ENCODE measurements at regions not wholly inside any gene's neighbourhood (a gene's known extent, or its start where the extent isn't known, plus 50 kb on each side); places are given as distances from the start of the nearest gene placed in this dataset.

- TF ChIP-seq TCF12 (IDR thresholded peaks at IDR 0.05; ENCODE audit: low read depth, low read length) (no peak), ZNF24 (IDR thresholded peaks at IDR 0.05) (no peak), CEBPB (IDR thresholded peaks at IDR 0.05; ENCODE audit: borderline replicate concordance in 1 of 2, low read depth in 2 of 2, low read length in 2 of 2) (no peak), POLR2A (IDR thresholded peaks at IDR 0.05; ENCODE audit: low read depth, low read length) (no peak), RELB (IDR thresholded peaks at IDR 0.05; ENCODE audit: low read depth) (no peak), SREBF1 (IDR thresholded peaks at IDR 0.05; ENCODE audit: low read length) (no peak), KDM1A (IDR thresholded peaks at IDR 0.05; ENCODE audit: borderline replicate concordance) (no peak)
Measured at GRCh38 chr2:2530334-2530733, 199.3 kb upstream of the MYT1L start.

Measured in GM12878 (cell line).